MCF 10A (cell line): ENCODE measurements at regions not wholly inside any gene's neighbourhood (a gene's known extent, or its start where the extent isn't known, plus 50 kb on each side); places are given as distances from the start of the nearest gene placed in this dataset.

Source experiments
- BruUV-seq: library from RNA; stranded (reverse); fragments of 400-500 nt; replicated peaks from 2 replicates; lab custom pipeline; 2021; lab: Mats Ljungman, UMichigan
- CTCF ChIA-PET: fragments of 300-600 bp; sonication (Branson Sonifier 250); formaldehyde crosslinking; extraction: SDS; loops from one replicate; lab custom pipeline; 2021; ENCODE audit warnings: antibody characterized with exemption, inconsistent platforms; lab: Yijun Ruan, JAX
- POLR2A ChIA-PET: fragments of 300-600, 350-650 bp; sonication (Branson Sonifier 250); formaldehyde crosslinking; extraction: SDS; loops from one replicate; lab custom pipeline; 2020; ENCODE audit warnings: antibody characterized with exemption, inconsistent platforms; lab: Yijun Ruan, JAX
- DNase-seq: peaks from one replicate; pipeline ENCODE4 v3.0.0-alpha.2; 2018; ENCODE audit not compliant: unreplicated experiment
- H3K27ac Mint-ChIP-seq: one replicate; pipeline ENCODE4 v1.8.0; 2022; ENCODE audit warnings: mild to moderate bottlenecking, low read depth, mixed read lengths; ENCODE audit not compliant: unreplicated experiment
- H3K27me3 Mint-ChIP-seq: one replicate; pipeline ENCODE4 v1.8.0; 2022; ENCODE audit warnings: mixed read lengths; ENCODE audit not compliant: insufficient read depth, unreplicated experiment
- H3K36me3 Mint-ChIP-seq: one replicate; pipeline ENCODE4 v1.8.0; 2022; ENCODE audit warnings: mild to moderate bottlenecking, moderate library complexity, mixed read lengths; ENCODE audit not compliant: insufficient read depth, unreplicated experiment
- H3K4me1 Mint-ChIP-seq: one replicate; pipeline ENCODE4 v1.8.0; 2022; ENCODE audit warnings: mixed read lengths; ENCODE audit not compliant: insufficient read depth, unreplicated experiment
- H3K4me3 Mint-ChIP-seq: one replicate; pipeline ENCODE4 v1.8.0; 2022; ENCODE audit warnings: mild to moderate bottlenecking, moderate library complexity, mixed read lengths; ENCODE audit not compliant: unreplicated experiment
- H3K9me3 Mint-ChIP-seq: one replicate; pipeline ENCODE4 v1.8.0; 2022; ENCODE audit warnings: mixed read lengths; ENCODE audit not compliant: unreplicated experiment
- CTCF ChIP-seq: fragments of 200-600 bp; IDR thresholded peaks from one replicate; pipeline ENCODE4 v1.8.0; 2022; ENCODE audit warnings: antibody characterized with exemption, mild to moderate bottlenecking; ENCODE audit not compliant: unreplicated experiment
- intact Hi-C: fragments of 100-400 bp; cut with micrococcal nuclease; formaldehyde crosslinking; loops from 2 replicates; pipeline ENCODE4 v1.14.1; 2022

- BruUV-seq: no TSS peak
- ChIA-PET CTCF (no interaction called here), POLR2A (no interaction called here)
- intact Hi-C loops: no loop called here
- DNase-seq: no peak
- Mint-ChIP-seq H3K9me3 (no peaks in the 10 kb centered on the region), H3K27me3 (no peaks in the 10 kb centered on the region), H3K4me1 (peaks cover 11% of the 10 kb centered on the region), H3K27ac (no peak overlapping the region), H3K4me3 (no peak overlapping the region), H3K36me3 (no peaks in the 10 kb centered on the region)
- TF ChIP-seq CTCF: no peak
Observed at GRCh38 chr4:27930976-27931375, 1070.3 kb downstream of the STIM2 start.

- intact Hi-C loops: no loop called here
- BruUV-seq: no TSS peak
- ChIA-PET POLR2A (no interaction called here), CTCF (interaction anchor here (0.5 kb wide), 1 partner anchor 1544 kb away, joined by 7 read pairs; no protein-coding TSS in a partner anchor)
- peaks cover 11% of the 10 kb centered on the region for H3K4me1 Mint-ChIP-seq
- no peak overlapping the region for H3K27ac Mint-ChIP-seq
- no peaks in the 10 kb centered on the region for H3K27me3 Mint-ChIP-seq
- TF ChIP-seq CTCF: no peak
- no peaks in the 10 kb centered on the region for H3K9me3 Mint-ChIP-seq
- no peak overlapping the region for H3K4me3 Mint-ChIP-seq
- H3K36me3 Mint-ChIP-seq: no peaks in the 10 kb centered on the region
- DNase-seq: no peak
Observed at GRCh38 chr4:27931584-27931983, 1070.9 kb downstream of the STIM2 start.

- Mint-ChIP-seq H3K9me3 (no peaks in the 10 kb centered on the region), H3K4me3 (no peak overlapping the region), H3K27me3 (no peaks in the 10 kb centered on the region), H3K27ac (no peak overlapping the region), H3K4me1 (no peaks in the 10 kb centered on the region), H3K36me3 (no peaks in the 10 kb centered on the region)
- ChIA-PET CTCF (no interaction called here), POLR2A (no interaction called here)
- no peak for TF ChIP-seq CTCF
- DNase-seq: no peak
- no TSS peak for BruUV-seq
- intact Hi-C loops: no loop called here
Observed at GRCh38 chr4:27934871-27935270, 1074.2 kb downstream of the STIM2 start.

- H3K27me3 Mint-ChIP-seq: no peaks in the 10 kb centered on the region
- ChIA-PET CTCF (no interaction called here), POLR2A (no interaction called here)
- no peaks in the 10 kb centered on the region for H3K36me3 Mint-ChIP-seq
- intact Hi-C loops: no loop called here
- H3K4me1 Mint-ChIP-seq: peaks cover 5% of the 10 kb centered on the region
- DNase-seq: no peak
- no peak for TF ChIP-seq CTCF
- peaks cover 7% of the 10 kb centered on the region for H3K9me3 Mint-ChIP-seq
- H3K4me3 Mint-ChIP-seq: no peak overlapping the region
- no TSS peak for BruUV-seq
- H3K27ac Mint-ChIP-seq: no peak overlapping the region
Observed at GRCh38 chr4:27946799-27947198, 1086.2 kb downstream of the STIM2 start.
